GM12891 (cell line): ENCODE measurements at regions not wholly inside any gene's neighbourhood (a gene's known extent, or its start where the extent isn't known, plus 50 kb on each side); places are given as distances from the start of the nearest gene placed in this dataset.

Experiments
- DNase-seq: peaks from one replicate; pipeline ENCODE4 v3.0.0; 2011; ENCODE audit warnings: low spot score; ENCODE audit not compliant: insufficient read length
- FAIRE-seq: peaks from 2 replicates; lab custom pipeline; 2011; peaks lifted over from hg19 to GRCh38; lab: Jason Lieb, UNC
- PAX5 ChIP-seq: IDR thresholded peaks from 2 replicates; pipeline ENCODE4 v1.6.1; 2011; ENCODE audit warnings: low read length, moderate library complexity, mild to moderate bottlenecking; ENCODE audit not compliant: insufficient read depth, severe bottlenecking
- POLR2A ChIP-seq: IDR thresholded peaks from 2 replicates; pipeline ENCODE4 v1.6.1; 2011; ENCODE audit warnings: low read depth, low read length, control low read depth
- POLR2AphosphoS5 ChIP-seq: IDR thresholded peaks from 2 replicates; pipeline ENCODE4 v1.6.1; 2011; ENCODE audit warnings: low read depth, low read length, control low read depth
- POU2F2 ChIP-seq: IDR thresholded peaks from 2 replicates; pipeline ENCODE4 v1.6.1; 2011; ENCODE audit warnings: low read depth, mild to moderate bottlenecking, control low read depth, low read length, moderate library complexity
- SPI1 ChIP-seq: IDR thresholded peaks from 2 replicates; pipeline ENCODE4 v1.6.1; 2011; ENCODE audit warnings: low read depth, low read length, control low read depth
- TAF1 ChIP-seq: IDR thresholded peaks from 2 replicates; pipeline ENCODE4 v1.6.1; 2011; ENCODE audit warnings: low read depth, low read length, control low read depth

DNA sequence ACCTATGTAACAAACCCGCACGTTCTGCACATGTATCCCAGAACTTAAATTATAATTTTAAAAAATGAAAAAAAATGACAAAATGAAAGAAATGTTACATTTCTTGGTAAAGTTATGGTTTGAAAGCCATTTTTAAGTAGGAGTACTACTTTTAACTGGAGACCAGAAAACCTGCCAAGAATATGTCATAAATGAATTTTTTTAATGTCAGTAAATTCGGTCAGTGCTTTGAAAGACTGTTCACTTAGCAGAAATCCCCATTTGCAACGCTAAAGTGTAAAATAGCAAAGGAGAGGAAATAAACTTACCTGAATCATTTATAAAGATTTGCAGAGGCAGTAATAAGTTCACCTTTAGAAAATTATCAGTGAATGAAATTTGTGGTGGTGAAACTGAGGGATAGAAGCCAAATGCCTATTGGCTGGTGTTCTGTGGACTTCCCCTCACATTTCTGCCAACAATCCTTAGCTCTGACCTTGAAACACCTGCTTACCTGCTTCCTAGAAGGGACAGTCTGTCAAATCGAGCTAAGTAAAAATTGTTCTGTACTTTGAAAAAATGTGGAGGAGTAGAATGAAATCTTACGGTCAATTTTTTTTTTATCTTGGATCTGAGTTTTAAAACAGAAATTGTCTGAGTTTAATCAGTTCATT lies 714.2 kb downstream of the SLC6A15 start:
- DNase-seq (no peak), FAIRE-seq (no peak)
- TF ChIP-seq POLR2A (no peak), POU2F2 (no peak), TAF1 (no peak), POLR2AphosphoS5 (no peak), PAX5 (no peak), SPI1 (no peak)

DNA sequence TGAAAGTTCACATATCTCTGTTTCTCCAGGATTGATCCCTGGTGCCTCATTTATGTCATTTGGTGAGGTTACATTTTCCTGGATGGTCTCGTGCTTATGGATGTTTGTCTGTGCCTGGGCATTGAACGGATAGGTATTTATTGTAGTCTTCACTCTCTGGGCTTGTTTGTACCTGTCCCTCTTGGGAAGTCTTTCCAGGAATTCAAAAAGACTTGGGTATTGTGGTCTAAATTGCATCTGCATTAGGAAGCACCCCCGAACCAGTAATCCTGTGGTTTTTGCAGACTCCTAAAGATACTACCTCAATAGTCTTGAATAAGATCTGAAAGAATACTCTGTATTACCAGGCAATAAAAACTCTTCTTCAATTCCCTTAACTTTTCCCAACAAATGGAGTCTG lies 720.8 kb downstream of the SLC6A15 start:
- no peak for FAIRE-seq
- TF ChIP-seq SPI1 (no peak), POU2F2 (no peak), POLR2A (no peak), PAX5 (no peak), POLR2AphosphoS5 (no peak), TAF1 (no peak)
- DNase-seq: no peak

GRCh38 chr12:84186433-84186832 lies 726.2 kb downstream of the SLC6A15 start:
- TF ChIP-seq PAX5 (no peak), POU2F2 (no peak), SPI1 (no peak), POLR2A (no peak), TAF1 (no peak), POLR2AphosphoS5 (no peak)
- FAIRE-seq (no peak), DNase-seq (no peak)

GRCh38 chr12:84183576-84183975 lies 729.0 kb downstream of the SLC6A15 start:
- DNase-seq (no peak), FAIRE-seq (no peak)

DNA sequence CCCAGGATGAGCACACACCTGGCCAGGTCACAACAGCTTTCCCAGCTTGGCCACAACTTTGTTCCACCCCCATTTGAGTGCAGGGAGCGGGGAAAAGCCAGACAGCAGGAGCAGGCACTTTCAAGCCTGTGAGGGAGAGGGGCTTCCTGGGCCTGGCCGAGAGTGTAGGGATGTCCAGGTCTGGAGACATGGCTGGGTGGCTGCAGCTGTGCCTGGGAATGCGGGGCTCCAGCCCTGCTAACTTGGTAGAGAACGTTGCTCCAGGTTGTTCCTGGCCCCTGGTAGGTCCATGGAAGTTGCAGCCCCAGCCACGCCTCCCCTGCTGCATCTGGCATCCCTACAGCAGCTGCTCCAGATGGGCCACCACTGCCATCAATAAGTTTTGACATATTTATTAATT lies 738.5 kb downstream of the SLC6A15 start:
- DNase-seq (no peak), FAIRE-seq (no peak)
- no peak for TF ChIP-seq TAF1
- no peak for TF ChIP-seq PAX5
- TF ChIP-seq POLR2A: no peak
- no peak for TF ChIP-seq SPI1
- TF ChIP-seq POU2F2: no peak
- no peak for TF ChIP-seq POLR2AphosphoS5

More at GRCh38 chr12:84183576-84183975, 729.0 kb downstream of the SLC6A15 start:
- TF ChIP-seq PAX5 (no peak), POLR2AphosphoS5 (no peak), POLR2A (no peak), POU2F2 (no peak), TAF1 (no peak), SPI1 (no peak)

DNA sequence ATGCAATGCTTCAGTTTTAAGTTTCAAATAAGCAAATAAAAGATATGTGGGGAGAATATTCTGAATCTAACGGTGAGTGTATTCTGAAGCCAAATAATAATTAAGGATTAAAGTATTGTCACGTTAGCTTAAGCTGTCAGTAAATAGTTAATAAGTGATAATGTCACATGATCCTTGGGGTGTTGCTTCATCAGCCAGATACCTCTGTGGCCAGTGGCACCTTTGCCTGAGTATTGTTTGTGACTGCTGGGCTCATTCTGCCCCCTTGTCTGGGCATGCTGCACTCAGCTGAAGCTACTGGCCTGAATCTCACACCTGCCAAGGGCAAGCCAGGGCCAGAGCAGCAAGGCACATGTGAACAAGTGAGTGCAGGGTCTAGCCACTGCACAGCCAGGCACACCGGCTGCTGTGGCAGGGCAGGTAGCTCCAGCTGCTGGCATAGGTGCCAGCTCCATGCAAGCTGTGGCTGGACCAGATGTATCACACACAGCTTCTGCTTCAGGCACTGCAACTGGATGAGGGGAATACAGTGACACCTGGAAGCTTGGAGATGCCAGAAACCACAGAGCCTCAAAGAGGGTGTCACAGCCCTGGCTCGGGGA lies 739.7 kb downstream of the SLC6A15 start:
- FAIRE-seq (no peak), DNase-seq (no peak)
- no peak for TF ChIP-seq TAF1
- no peak for TF ChIP-seq PAX5
- TF ChIP-seq SPI1: no peak
- TF ChIP-seq POLR2A: no peak
- TF ChIP-seq POLR2AphosphoS5: no peak
- TF ChIP-seq POU2F2: no peak

GRCh38 chr12:84166812-84167211 lies 745.8 kb downstream of the SLC6A15 start:
- DNase-seq (no peak), FAIRE-seq (no peak)
- no peak for TF ChIP-seq POU2F2

GRCh38 chr12:84165998-84166571 lies 746.5 kb downstream of the SLC6A15 start:
- FAIRE-seq (no peak), DNase-seq (no peak)
- TF ChIP-seq SPI1: no peak
- no peak for TF ChIP-seq POU2F2
- no peak for TF ChIP-seq PAX5
- TF ChIP-seq POLR2A: no peak
- no peak for TF ChIP-seq POLR2AphosphoS5

DNA sequence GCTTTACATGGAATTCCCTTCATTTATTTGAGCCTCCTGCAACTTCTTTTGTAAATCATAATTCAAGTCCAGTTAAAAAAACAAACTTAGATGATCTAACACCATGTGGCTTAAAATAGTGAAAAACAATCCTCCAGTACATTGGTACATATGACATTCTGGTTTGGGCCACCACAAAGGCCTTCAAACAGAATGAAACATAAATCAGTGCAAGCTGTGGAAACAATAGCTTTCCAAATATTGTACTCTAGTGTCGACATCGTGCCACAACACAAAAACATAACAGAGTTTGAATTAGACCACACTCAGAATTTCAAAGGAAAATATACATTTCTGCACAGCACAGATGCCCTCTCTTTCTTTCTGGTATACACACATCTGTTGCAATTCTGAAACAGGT lies 751.3 kb downstream of the SLC6A15 start:
- DNase-seq (no peak), FAIRE-seq (no peak)
- no peak for TF ChIP-seq POLR2A
- no peak for TF ChIP-seq POU2F2
- TF ChIP-seq SPI1: no peak
- TF ChIP-seq POLR2AphosphoS5: no peak
- no peak for TF ChIP-seq TAF1
- no peak for TF ChIP-seq PAX5
